HepG2 (cell line): ENCODE measurements at regions not wholly inside any gene's neighbourhood (a gene's known extent, or its start where the extent isn't known, plus 50 kb on each side); places are given as distances from the start of the nearest gene placed in this dataset.

Experiments
- ATAC-seq: fragments of 200-7000 bp; cut with Tn5 transposase; 3 replicates; pipeline ENCODE4 v1.9.1; 2020; ENCODE audit warnings: mild to moderate bottlenecking, moderate library complexity
- BruUV-seq: library from RNA; stranded (reverse); fragments of 400-500 nt; replicated peaks from 2 replicates; lab custom pipeline; 2021; lab: Mats Ljungman, UMichigan
- CTCF ChIA-PET: fragments of 300-600 bp; formaldehyde crosslinking; extraction: SDS; loops from one replicate; lab custom pipeline; 2021; ENCODE audit warnings: low total read pairs, inconsistent platforms, low intra/inter-chr PET ratio; lab: Yijun Ruan, JAX
- POLR2A ChIA-PET: fragments of 350-600 bp; sonication (Branson Sonifier 250); formaldehyde crosslinking; loops from one replicate; lab custom pipeline; 2020; ENCODE audit warnings: antibody characterized with exemption, inconsistent platforms; lab: Yijun Ruan, JAX
- DNase-seq: peaks from one replicate; pipeline ENCODE4 v3.0.0-alpha.2; 2015; ENCODE audit warnings: low spot score
- FAIRE-seq: peaks from 3 replicates; lab custom pipeline; 2011; peaks lifted over from hg19 to GRCh38; lab: Jason Lieb, UNC
- H2AFZ ChIP-seq: one replicate; pipeline ENCODE4 v1.6.1; 2011; ENCODE audit warnings: low read length, inconsistent platforms
- H3K27ac ChIP-seq: fragments of 300-600 bp; 3 replicates; pipeline ENCODE4 v1.8.0; 2011; ENCODE audit warnings: mixed run types, mild to moderate bottlenecking, mixed read lengths, low read length, inconsistent platforms; ENCODE audit not compliant: insufficient read depth; ENCODE audit errors: extremely low read length
- H3K27me3 ChIP-seq, 2 experiments: fragments of 200-600 bp in 1 of 2; 2 replicates in 1 of 2; 3 replicates in 1 of 2; pipeline versions ENCODE4 v1.6.0 to v1.8.0; 2011; ENCODE audit warnings: low read length in 2 of 2, mild to moderate bottlenecking in 2 of 2, moderate library complexity in 2 of 2, inconsistent platforms in 1 of 2; ENCODE audit not compliant: insufficient read depth in 2 of 2, control insufficient read depth in 1 of 2
- H3K36me3 ChIP-seq, 2 experiments: fragments of 200-600 bp in 1 of 2; replicated peaks in 1 of 2; 2 replicates in 1 of 2; 3 replicates in 1 of 2; pipeline versions ENCODE4 v1.5.1 to v1.8.0; 2011; ENCODE audit warnings: low read length in 2 of 2, inconsistent platforms in 1 of 2; ENCODE audit not compliant: insufficient read depth in 2 of 2, control insufficient read depth in 1 of 2
- H3K4me1 ChIP-seq: 2 replicates; pipeline ENCODE4 v1.5.1; 2012; ENCODE audit warnings: low read length, inconsistent platforms; ENCODE audit not compliant: insufficient read depth
- H3K4me2 ChIP-seq: 2 replicates; pipeline ENCODE4 v1.6.0; 2011; ENCODE audit warnings: low read depth, low read length, inconsistent platforms
- H3K4me3 ChIP-seq, 3 experiments: fragments of 200-600 bp in 1 of 3; sonication (generic), shearing (Covaris generic) in 1 of 3; replicated peaks in 1 of 3; 2 replicates each; pipeline ENCODE4 v1.5.1; 2011 to 2016; ENCODE audit warnings: low read length in 3 of 3, inconsistent platforms in 2 of 3, low read depth in 2 of 3, mild to moderate bottlenecking in 2 of 3, control low read depth in 1 of 3, mixed read lengths in 1 of 3; ENCODE audit not compliant: insufficient read depth in 1 of 3
- H3K79me2 ChIP-seq: one replicate; pipeline ENCODE4 v1.6.1; 2011; ENCODE audit warnings: low read length, inconsistent platforms; ENCODE audit not compliant: insufficient read depth
- H3K9ac ChIP-seq: 2 replicates; pipeline ENCODE4 v1.6.0; 2011; ENCODE audit warnings: mild to moderate bottlenecking, low read depth, low read length, inconsistent platforms; ENCODE audit not compliant: insufficient read depth
- H3K9me3 ChIP-seq: 2 replicates; pipeline ENCODE4 v1.5.1; 2012; ENCODE audit warnings: mild to moderate bottlenecking, low read length
- H4K20me1 ChIP-seq: 2 replicates; pipeline ENCODE4 v1.6.0; 2011; ENCODE audit warnings: inconsistent platforms, mild to moderate bottlenecking, low read length, moderate library complexity; ENCODE audit not compliant: insufficient read depth
- DMTF1 ChIP-seq: sonication (generic); formaldehyde crosslinking; IDR thresholded peaks from 2 replicates; pipeline ENCODE4 v1.4.0; 2020; ENCODE audit warnings: mild to moderate bottlenecking, missing genetic modification reagents
- E2F5 ChIP-seq: sonication (generic); formaldehyde crosslinking; conservative IDR thresholded peaks from 2 replicates; pipeline ENCODE4 v1.4.0; 2020; ENCODE audit warnings: missing genetic modification reagents
- ELF4 ChIP-seq: sonication (generic); formaldehyde crosslinking; IDR thresholded peaks from 2 replicates; pipeline ENCODE4 v1.5.0; 2020; ENCODE audit warnings: missing genetic modification reagents, mild to moderate bottlenecking, moderate library complexity, borderline replicate concordance
- HMGXB4 ChIP-seq, 2 experiments: sonication (generic) in 1 of 2; formaldehyde crosslinking in 1 of 2; IDR thresholded peaks; 2 replicates each; pipeline versions ENCODE4 v1.4.0 to v1.6.1; 2018 to 2020; ENCODE audit warnings: missing genetic modification reagents in 2 of 2, borderline replicate concordance in 1 of 2, low read depth in 1 of 2, mild to moderate bottlenecking in 1 of 2, missing biosample characterization in 1 of 2
- HNF1B ChIP-seq: sonication (generic); formaldehyde crosslinking; IDR thresholded peaks from 2 replicates; pipeline ENCODE4 v1.5.1; 2020; ENCODE audit warnings: mild to moderate bottlenecking, moderate library complexity, missing genetic modification reagents
- MAF1 ChIP-seq: sonication (generic); formaldehyde crosslinking; IDR thresholded peaks from 2 replicates; pipeline ENCODE4 v1.5.0; 2020; ENCODE audit warnings: missing genetic modification reagents, borderline replicate concordance
- POLR2AphosphoS5 ChIP-seq: IDR thresholded peaks from 2 replicates; pipeline ENCODE4 v1.6.1; 2012; ENCODE audit warnings: low read depth, low read length
- REST ChIP-seq, 2 experiments: IDR thresholded peaks; 2 replicates each; pipeline ENCODE4 v1.6.1; 2011 to 2012; ENCODE audit warnings: low read length in 2 of 2, borderline replicate concordance in 1 of 2, low read depth in 1 of 2, mild to moderate bottlenecking in 1 of 2, moderate library complexity in 1 of 2
- THAP11 ChIP-seq: IDR thresholded peaks from 2 replicates; pipeline ENCODE4 v1.6.1; 2016; ENCODE audit warnings: missing biosample characterization, missing genetic modification reagents
- TOPORS ChIP-seq: sonication (generic); formaldehyde crosslinking; IDR thresholded peaks from 2 replicates; pipeline ENCODE4 v1.8.0; 2023; ENCODE audit warnings: mild to moderate bottlenecking, missing genetic modification reagents
- ZNF263 ChIP-seq: sonication (generic); formaldehyde crosslinking; IDR thresholded peaks from 2 replicates; pipeline ENCODE4 v1.4.0; 2020; ENCODE audit warnings: missing genetic modification reagents
- ZNF275 ChIP-seq: sonication (generic); formaldehyde crosslinking; IDR thresholded peaks from 2 replicates; pipeline ENCODE4 v1.8.0; 2022; ENCODE audit warnings: missing genetic modification reagents, mild to moderate bottlenecking, inconsistent platforms, borderline replicate concordance
- WGBS: methylation state at CpG from one replicate; pipeline ENCODE4 v1.1.6; 2017; ENCODE audit warnings: low lambda C conversion rate; 5-methylcytosine and 5-hydroxymethylcytosine counted together
- in situ Hi-C: cut with HindIII; loops from 2 replicates; pipeline ENCODE4 v1.10.0; 2017; ENCODE audit warnings: low pct_unique_long_range_greater_than_20kb; ENCODE audit not compliant: extremely low pct_ligation_motif_present
- intact Hi-C: fragments of 100-400 bp; cut with micrococcal nuclease; formaldehyde crosslinking; loops from one replicate; pipeline ENCODE4 v1.10.0; 2022; ENCODE audit not compliant: unreplicated experiment

GRCh38 chr20:60239956-60240355 lies 281.7 kb downstream of the CDH26 start:
- Histone ChIP-seq H3K4me1 (no peaks in the 10 kb centered on the region), H3K4me3 (no peak overlapping the region), H4K20me1 (no peaks in the 10 kb centered on the region), H3K36me3 (no peaks in the 10 kb centered on the region), H3K9me3 (no peaks in the 10 kb centered on the region), H3K9ac (no peak overlapping the region), H3K79me2 (no peaks in the 10 kb centered on the region), H3K27ac (no peak overlapping the region), H2AFZ (no peak overlapping the region), H3K27me3 (peaks cover 4 to 32% of the 10 kb centered on the region in 2 experiments; a peak in 3 of 5 replicates), H3K4me2 (no peak overlapping the region)
- ATAC-seq = no peak; the same call in 2 of the 3 replicates
- intact Hi-C loops (no loop called here), in situ Hi-C loops (no loop called here)
- no peak for DNase-seq
- no TSS peak for BruUV-seq
- no peak for FAIRE-seq
- ChIA-PET POLR2A (no interaction called here), CTCF (no interaction called here)
- 7% methylated on average over 12 of the region's 12 CpGs for WGBS
- TF ChIP-seq ZNF263 (CRISPR knock-in tag) (no peak), DMTF1 (CRISPR knock-in tag) (no peak), TOPORS (no peak), POLR2AphosphoS5 (no peak), HMGXB4 (CRISPR knock-in tag; IDR thresholded peaks at IDR 0.05; ENCODE audit: borderline replicate concordance in 1 of 2, low read depth in 1 of 2) (no peak), ELF4 (CRISPR knock-in tag) (no peak), ZNF275 (CRISPR knock-in tag) (no peak), MAF1 (CRISPR knock-in tag) (no peak), REST (IDR thresholded peaks at IDR 0.05; ENCODE audit: borderline replicate concordance in 1 of 2, low read depth in 1 of 2, low read length in 2 of 2) (no peak), E2F5 (CRISPR knock-in tag) (no peak), THAP11 (no peak), HNF1B (CRISPR knock-in tag) (no peak)
